ENCODE measurements at regions not wholly inside any gene's neighbourhood (a gene's known extent, or its start where the extent isn't known, plus 50 kb on each side); places are given as distances from the start of the nearest gene placed in this dataset.

DNA sequence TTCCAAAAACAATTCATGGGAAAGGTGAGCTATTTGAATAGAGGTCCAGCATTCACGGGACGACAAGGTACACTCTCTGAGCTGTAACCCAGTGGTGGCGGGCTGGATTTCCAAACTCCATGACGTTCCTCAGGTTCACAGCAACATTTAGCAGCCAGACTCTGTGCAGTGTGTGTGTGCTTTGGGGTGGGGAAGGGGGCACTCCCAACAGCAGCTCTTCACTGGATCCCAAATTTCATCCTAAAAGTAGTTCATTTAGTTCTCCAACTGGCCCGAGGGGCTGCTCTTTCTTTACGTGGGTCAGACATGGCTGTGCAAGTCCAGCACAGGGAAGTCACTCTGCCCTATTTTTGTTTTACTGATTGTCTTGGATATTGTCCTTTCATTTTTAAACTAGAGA, 98.0 kb upstream of the IRX2 start:
- H3K36me3 ChIP-seq (ENCODE audit: control insufficient read depth in 2 of 3, insufficient read depth in 3 of 3, low read length in 3 of 3), result no peaks in the 10 kb centered on the region
- no peak overlapping the region for H3K4me3 ChIP-seq (ENCODE audit: low read length in 3 of 3)
- no peak overlapping the region for H3K27ac ChIP-seq (ENCODE audit: low read depth in 2 of 2, low read length in 2 of 2)
- intact Hi-C loops (cut with DNase I), result no loop called here
- H3K27me3 ChIP-seq (ENCODE audit: control insufficient read depth, insufficient read depth, low read length), result no peaks in the 10 kb centered on the region
- H3K4me1 ChIP-seq (ENCODE audit: control insufficient read depth in 2 of 3, insufficient read depth in 2 of 3, low read depth in 1 of 3, low read length in 3 of 3), result no peaks in the 10 kb centered on the region
- H3K9ac ChIP-seq (ENCODE audit: low read length in 3 of 3), result no peak overlapping the region
- no peaks in the 10 kb centered on the region for H3K9me3 ChIP-seq (ENCODE audit: control insufficient read depth in 2 of 3, insufficient read depth in 1 of 3, low read length in 3 of 3)
- TF ChIP-seq, protein P1, sequence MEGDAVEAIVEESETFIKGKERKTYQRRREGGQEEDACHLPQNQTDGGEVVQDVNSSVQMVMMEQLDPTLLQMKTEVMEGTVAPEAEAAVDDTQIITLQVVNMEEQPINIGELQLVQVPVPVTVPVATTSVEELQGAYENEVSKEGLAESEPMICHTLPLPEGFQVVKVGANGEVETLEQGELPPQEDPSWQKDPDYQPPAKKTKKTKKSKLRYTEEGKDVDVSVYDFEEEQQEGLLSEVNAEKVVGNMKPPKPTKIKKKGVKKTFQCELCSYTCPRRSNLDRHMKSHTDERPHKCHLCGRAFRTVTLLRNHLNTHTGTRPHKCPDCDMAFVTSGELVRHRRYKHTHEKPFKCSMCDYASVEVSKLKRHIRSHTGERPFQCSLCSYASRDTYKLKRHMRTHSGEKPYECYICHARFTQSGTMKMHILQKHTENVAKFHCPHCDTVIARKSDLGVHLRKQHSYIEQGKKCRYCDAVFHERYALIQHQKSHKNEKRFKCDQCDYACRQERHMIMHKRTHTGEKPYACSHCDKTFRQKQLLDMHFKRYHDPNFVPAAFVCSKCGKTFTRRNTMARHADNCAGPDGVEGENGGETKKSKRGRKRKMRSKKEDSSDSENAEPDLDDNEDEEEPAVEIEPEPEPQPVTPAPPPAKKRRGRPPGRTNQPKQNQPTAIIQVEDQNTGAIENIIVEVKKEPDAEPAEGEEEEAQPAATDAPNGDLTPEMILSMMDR (IDR thresholded peaks at IDR 0.05; ENCODE audit: borderline replicate concordance, extremely low read depth, insufficient read depth), result no peak
- DNase-seq (no peak), FAIRE-seq (no peak)

DNA sequence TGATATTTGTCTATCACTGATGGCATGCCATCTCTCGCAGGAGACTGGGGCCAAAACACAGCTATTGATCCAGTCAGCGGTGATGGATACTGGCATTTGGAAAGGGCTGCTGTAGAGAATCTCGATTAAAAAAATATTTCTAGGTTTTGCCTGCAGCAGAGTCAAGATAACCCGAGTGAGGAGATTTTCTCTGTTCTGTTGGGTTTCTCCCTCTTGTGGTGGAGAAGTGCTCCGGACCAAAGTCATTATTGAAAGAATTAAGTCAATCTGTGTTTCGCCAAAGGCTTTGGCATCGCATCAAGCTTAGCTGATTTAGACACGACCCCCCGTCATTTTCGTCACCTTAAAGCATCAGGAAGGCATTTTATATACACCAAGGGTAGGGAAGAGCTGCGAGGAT, 97.1 kb upstream of the IRX2 start:
- Histone ChIP-seq H3K9me3 (ENCODE audit: control insufficient read depth in 2 of 3, insufficient read depth in 1 of 3, low read length in 3 of 3) (no peaks in the 10 kb centered on the region), H3K4me3 (ENCODE audit: low read length in 3 of 3) (no peak overlapping the region), H3K27me3 (ENCODE audit: control insufficient read depth, insufficient read depth, low read length) (no peaks in the 10 kb centered on the region), H3K9ac (ENCODE audit: low read length in 3 of 3) (no peak overlapping the region), H3K4me1 (ENCODE audit: control insufficient read depth in 2 of 3, insufficient read depth in 2 of 3, low read depth in 1 of 3, low read length in 3 of 3) (no peaks in the 10 kb centered on the region), H3K36me3 (ENCODE audit: control insufficient read depth in 2 of 3, insufficient read depth in 3 of 3, low read length in 3 of 3) (no peaks in the 10 kb centered on the region), H3K27ac (ENCODE audit: low read depth in 2 of 2, low read length in 2 of 2) (no peak overlapping the region)
- FAIRE-seq (no peak), DNase-seq (no peak)
- TF ChIP-seq, protein P1 (IDR thresholded peaks at IDR 0.05; ENCODE audit: borderline replicate concordance, extremely low read depth, insufficient read depth), result no peak
- intact Hi-C loops (cut with DNase I), result no loop called here

DNA sequence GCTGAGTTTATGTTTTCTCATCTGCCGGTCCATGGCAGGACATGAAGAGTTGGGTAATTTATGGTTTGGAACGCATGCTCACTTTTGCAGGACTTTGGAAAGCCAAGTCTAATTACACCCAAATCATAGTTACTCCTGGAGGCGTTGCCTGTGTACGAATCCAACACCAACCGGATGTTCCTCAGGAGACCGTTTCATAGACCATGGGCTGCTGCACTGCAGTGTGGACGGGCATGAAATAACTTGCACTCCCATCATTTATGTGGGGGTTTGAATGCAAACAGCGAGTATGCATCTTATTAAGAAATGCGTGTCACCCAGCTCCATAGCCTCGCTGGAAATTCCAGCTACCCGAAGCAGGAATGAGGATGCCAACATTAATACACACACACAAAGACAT, 96.1 kb upstream of the IRX2 start:
- Histone ChIP-seq H3K27me3 (ENCODE audit: control insufficient read depth, insufficient read depth, low read length) (no peaks in the 10 kb centered on the region), H3K4me3 (ENCODE audit: low read length in 3 of 3) (no peak overlapping the region), H3K9ac (ENCODE audit: low read length in 3 of 3) (no peak overlapping the region), H3K9me3 (ENCODE audit: control insufficient read depth in 2 of 3, insufficient read depth in 1 of 3, low read length in 3 of 3) (no peaks in the 10 kb centered on the region), H3K36me3 (ENCODE audit: control insufficient read depth in 2 of 3, insufficient read depth in 3 of 3, low read length in 3 of 3) (no peaks in the 10 kb centered on the region), H3K27ac (ENCODE audit: low read depth in 2 of 2, low read length in 2 of 2) (no peak overlapping the region), H3K4me1 (ENCODE audit: control insufficient read depth in 2 of 3, insufficient read depth in 2 of 3, low read depth in 1 of 3, low read length in 3 of 3) (no peaks in the 10 kb centered on the region)
- FAIRE-seq, result no peak
- TF ChIP-seq, protein P1 (IDR thresholded peaks at IDR 0.05; ENCODE audit: borderline replicate concordance, extremely low read depth, insufficient read depth), result no peak
- intact Hi-C loops (cut with DNase I), result no loop called here
- DNase-seq, result peak in 3 of 5 donors; percentile 24 to 50 (median 46)

DNA sequence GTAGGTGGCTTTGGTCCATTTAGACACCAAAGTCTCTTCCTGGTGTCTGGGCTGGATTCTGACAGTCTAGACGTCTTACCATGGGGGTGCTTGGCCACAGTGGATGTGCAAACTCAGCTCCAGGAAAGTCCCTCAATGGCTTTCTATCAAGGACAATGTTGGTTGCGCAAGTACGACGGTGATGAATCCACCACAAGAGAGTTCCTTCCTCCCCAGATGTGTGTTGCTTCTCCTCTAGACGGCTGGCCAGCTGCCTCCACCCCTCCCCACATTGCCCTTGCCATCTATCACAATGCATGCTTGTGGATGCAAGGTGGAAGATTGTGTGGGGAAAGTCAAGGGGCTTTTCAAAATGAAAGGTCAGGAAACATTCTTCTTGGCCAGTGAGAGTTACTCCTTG, 89.7 kb upstream of the IRX2 start:
- Histone ChIP-seq H3K36me3 (ENCODE audit: control insufficient read depth in 2 of 3, insufficient read depth in 3 of 3, low read length in 3 of 3) (no peaks in the 10 kb centered on the region), H3K4me1 (ENCODE audit: control insufficient read depth in 2 of 3, insufficient read depth in 2 of 3, low read depth in 1 of 3, low read length in 3 of 3) (no peaks in the 10 kb centered on the region), H3K27me3 (ENCODE audit: control insufficient read depth, insufficient read depth, low read length) (no peaks in the 10 kb centered on the region), H3K27ac (ENCODE audit: low read depth in 2 of 2, low read length in 2 of 2) (no peak overlapping the region), H3K9me3 (ENCODE audit: control insufficient read depth in 2 of 3, insufficient read depth in 1 of 3, low read length in 3 of 3) (no peaks in the 10 kb centered on the region), H3K9ac (ENCODE audit: low read length in 3 of 3) (no peak overlapping the region), H3K4me3 (ENCODE audit: low read length in 3 of 3) (no peak overlapping the region)
- TF ChIP-seq, protein P1 (IDR thresholded peaks at IDR 0.05; ENCODE audit: borderline replicate concordance, extremely low read depth, insufficient read depth), result no peak
- FAIRE-seq (no peak), DNase-seq (no peak)
- intact Hi-C loops (cut with DNase I), result no loop called here
